Inferior parietal cortex (tissue), 1 donor: ENCODE measurements at regions not wholly inside any gene's neighbourhood (a gene's known extent, or its start where the extent isn't known, plus 50 kb on each side); places are given as distances from the start of the nearest gene placed in this dataset.

Experiments
- DNase-seq: peaks from one replicate; pipeline ENCODE4 v3.0.0-alpha.2; 2016; ENCODE audit errors: extremely low spot score

DNA sequence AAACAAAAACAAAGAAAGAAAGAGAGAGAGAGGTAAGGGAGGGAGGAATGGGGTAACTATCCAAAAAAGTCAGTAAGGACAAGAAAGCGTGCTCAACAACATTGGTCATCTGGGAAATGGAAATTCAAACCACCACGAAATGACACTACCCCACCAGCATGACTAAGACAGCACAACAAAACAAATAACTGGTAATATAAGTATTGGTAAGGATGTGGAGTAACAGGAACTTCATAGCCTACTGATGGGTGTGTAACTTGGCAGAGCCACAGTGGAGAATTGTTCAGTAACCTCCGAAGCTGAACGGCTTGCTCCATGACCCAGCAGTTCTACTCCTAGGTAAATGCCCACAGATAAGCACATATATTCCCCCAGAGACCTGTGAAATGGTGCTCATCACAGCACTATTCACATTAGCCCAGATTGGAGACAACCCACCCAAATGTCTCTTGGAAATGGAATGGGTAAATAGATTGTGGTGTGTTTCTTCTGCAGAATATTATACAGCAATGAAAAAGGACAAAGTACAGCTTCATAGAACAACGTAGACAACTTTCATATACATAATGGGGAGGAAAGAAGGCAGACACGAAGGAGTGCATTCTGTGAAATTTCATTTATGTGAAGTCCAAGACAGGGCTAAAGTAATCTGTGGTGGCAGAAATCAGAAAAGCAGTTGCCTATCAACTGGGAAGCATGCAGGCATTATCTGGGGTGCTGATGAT is 95.5 kb upstream of the ATP6AP2 start:
- DNase-seq = no peak

DNA sequence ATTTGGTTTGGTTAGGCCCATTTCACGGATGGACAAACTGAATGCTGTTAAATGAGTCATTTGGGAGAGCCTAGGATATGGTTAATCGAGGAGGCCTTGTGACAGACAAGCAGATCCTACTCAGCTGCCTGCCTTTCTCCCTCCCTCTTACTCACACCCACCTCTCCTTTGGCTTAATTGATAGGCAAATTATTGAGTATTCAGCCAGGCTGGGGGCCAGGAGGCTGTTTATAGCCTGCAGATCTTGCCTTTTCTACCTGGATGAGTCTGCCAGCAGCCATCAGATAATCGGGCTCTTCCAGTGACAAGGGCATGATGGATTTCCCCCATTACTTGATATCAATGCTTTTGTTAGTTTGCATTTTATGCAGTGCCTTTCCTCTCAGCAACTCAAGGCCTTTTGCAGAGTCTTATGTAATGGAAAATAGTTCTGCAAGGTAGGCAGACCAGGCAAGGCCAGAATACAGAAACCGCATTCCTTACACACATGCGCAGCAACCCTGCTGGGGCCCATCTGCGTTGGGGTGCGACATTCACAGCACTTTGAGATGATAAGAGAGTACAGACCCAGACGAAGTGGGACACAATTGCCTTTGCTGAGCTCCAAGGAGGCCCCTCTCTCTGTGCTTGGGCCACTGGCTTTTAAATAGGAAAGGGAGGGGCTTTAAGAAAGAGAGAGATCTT is 96.2 kb upstream of the ATP6AP2 start:
- DNase-seq = no peak

DNA sequence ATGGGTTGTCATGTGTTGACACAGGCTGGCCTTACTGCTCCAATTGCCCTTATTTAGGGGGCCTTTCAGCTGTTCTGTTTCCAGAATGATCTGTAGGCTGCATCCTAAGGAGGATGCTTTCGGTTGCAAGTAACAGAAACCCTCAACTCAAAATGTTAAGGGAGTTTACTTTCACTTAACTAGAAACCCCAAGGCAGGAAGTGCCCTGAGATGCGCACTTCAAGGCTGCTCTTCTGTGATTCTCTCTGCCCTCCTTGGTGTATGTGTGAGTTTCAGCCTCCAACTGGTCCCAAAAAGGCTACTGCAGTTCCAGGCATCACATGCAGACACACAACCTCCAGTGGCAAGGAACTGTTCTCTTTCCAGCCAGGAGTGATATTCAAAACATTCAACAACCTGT is 97.3 kb upstream of the ATP6AP2 start:
- DNase-seq = no peak

DNA sequence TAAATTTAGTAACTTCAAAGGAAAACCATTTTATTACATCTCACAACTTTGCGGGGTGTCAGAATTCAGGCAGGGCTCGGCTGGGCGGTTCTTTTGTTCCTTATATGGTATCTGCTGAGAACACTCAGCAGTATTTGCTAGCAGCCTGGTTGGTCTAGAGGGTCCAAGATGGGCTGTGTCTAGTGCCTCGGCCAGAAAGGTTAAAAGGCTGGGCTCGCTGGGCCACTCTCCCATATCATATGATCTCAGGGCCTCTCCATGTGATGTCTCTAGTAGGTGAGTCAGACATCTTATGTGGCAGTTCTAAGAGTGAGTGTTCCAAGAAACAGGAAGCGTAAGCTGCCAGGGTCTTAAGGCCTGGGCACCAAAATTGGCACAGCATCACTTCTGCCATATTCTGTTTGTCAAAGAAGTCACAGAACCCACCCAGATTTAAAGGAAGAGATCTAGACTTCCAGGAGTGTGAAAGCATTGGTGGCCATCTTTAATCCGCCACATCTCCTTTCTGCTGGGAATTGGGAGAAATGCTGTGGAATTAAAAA is 100.9 kb upstream of the ATP6AP2 start:
- no peak for DNase-seq

DNA sequence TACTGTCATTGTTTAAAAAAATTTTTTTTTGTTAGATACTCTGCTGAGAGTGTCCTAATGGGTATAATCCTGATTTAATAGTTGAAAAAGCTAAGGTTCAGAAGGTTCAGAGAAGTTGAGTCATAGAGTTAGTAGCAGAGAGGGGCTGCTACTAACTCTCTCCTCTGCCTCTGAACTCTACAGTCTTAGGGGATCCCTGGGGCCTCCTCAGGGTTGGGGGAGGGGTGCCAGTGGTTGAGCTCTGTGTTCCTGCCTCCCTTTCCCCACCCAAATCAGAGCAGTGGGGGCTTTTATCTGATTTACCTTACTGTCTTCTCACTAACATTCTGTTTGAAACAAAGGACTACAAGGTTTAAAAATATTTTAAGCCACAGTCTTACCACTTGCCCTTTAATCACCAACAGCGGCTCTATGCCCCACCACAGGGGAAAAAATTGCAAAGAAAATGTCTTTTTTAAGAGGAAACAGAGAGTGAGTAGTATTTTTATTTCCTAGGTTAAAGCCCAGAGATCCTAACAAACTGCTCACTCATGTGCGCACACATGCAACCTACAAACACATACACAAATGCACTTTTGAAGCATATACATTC is 102.2 kb upstream of the ATP6AP2 start:
- DNase-seq = no peak

DNA sequence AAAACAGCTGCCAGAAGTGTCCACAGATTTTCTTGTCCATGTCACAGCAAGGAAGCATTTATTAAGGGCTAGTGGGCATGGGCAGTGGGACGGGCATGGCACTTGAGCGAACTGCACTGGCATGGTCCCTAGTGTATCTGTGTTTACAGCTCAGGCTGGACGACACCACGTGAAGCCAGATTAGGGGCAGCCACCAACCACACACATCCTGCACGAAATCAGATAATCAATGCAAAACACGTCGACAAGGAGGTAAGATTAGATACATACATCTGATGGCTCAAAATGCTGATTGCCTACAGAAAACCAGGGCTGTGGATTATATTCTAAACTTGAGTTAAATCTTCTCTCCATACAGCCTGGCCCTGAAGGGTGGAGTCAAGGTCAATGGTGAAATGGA is 103.8 kb upstream of the ATP6AP2 start:
- DNase-seq = no peak

DNA sequence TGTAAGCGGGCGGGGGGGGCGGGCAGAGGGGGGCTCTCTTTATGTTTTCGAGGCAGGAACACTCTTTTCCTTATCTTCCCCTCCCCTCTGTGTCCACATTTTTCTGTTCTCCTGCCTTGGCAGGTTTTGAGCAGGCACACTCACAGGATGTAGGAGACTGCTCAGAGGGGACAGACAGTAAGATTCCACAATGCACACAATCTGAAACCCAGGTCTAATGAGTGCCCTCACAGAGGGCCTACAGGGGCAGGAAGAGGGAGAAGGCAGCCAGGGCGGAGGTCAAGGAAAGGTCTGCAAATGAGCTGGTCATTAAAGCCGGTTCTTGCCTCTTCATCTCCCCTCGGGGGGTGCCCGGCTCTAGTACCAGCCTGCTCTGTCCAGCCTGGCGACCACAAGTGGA is 106.1 kb upstream of the ATP6AP2 start:
- DNase-seq = no peak

DNA sequence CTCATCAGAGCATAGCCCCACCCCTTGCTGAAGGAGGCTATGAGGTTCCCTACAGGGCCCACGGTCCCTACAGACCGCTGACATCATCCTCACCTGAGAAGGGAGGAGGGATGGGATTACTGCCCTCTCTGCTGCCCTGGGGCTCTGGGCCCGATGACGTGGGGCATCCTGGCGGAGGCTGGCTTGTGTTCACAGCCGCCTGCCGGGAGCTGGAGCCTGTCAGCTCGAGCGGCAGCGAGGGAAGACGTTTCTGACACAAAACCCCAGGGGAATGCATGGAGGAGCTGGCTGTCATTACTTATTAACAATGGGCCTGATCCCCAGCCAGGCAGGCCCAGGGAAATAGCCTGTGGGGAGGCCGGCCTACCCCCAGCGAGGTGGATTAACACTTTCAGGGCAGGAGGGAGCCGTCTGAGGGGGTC is 106.6 kb upstream of the ATP6AP2 start:
- no peak for DNase-seq

DNA sequence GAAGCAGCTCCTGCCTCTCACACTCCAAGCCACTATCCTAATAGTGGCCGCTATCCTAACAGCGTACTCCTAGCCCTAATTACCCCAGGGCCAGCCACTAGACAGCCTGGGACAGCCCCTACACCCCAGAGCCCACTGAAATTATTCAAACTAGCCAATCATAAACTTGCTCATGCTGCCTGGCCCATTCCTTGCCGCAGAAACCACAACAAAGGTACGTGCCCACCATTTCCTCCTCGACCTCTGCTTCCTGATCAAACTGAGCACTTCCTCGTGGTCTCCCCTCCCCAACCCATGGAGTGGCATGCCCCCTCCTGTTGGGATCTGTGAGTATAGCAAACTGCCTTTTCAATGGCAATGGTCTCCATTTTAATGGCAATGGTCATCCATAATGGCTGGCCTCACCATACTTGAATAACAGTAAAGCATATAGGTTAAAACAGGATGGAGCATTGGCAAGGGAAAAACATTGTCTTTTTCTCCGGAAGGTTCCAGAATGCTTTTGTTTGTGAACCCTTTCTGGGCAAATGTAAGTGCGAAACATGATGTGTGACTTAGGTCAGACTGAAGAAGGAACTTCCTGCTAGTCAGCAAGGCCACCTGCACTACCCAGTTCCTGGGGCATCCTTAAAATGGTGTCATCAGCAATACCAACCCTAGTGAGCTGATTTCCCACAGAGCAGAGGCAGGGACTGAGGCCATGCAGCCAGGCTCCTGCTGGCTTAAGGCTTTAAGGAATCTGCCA is 107.1 kb upstream of the ATP6AP2 start:
- DNase-seq = no peak

DNA sequence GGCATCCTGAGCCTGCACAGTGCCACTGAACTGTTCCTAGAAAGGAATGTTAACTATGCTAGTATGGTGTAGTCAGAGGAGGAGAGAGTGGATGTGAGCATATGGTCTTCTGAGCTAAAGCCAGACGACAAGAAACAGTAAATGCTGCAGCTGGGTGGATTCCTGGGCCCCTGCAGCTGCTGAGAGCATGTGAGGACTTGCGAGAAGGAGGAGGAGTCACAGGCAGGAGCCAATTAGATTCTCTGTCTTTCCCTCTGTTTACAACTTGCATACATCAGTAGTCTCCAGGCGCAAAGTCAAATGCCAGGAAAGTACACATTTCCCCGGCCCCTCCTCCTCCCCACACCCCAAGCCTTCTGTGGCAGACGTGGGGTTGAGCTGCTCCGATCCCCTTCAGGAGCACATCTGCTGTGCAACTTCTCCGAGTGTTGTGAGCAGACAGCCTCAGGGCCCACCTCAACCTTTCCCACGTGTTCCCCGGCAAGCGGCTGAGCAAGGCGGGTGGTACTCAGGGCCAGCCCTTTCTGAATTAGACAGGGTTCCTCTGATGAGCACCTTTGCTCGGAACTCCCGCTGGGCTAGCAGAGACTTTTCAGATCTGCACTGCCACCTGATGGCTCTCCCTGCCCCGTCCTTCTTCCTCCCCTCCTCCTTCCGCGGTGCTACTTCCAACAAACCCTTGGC is 108.7 kb upstream of the ATP6AP2 start:
- DNase-seq = peak; percentile 29

DNA sequence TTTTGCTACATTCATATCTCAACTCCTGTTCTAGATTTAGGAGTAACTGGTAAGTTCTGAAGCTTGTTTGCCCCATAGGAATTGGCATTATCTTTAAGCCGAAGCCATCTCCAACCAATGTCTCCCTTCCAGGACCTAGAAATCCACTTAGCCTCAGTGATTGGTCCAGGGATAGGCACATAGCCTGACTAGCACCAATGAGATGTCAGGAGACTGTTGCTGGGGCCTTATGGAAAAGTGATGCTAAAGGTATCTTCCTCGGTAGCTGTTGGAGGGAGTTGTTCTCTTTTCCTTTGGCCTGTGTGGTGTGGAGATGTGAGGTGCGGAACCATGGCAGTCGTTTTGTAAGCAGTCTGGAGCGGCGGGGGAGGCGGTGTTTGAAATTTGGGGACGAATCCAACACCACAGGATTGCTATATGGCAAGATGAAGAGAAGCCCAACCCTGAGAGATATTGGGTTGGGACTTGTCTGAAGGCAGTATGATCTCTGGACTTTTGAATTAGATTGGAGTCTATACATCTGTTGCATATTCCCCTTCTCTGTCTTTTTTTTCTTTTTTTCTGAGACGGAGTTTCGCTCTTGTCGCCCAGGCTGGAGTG is 109.8 kb upstream of the ATP6AP2 start:
- no peak for DNase-seq

DNA sequence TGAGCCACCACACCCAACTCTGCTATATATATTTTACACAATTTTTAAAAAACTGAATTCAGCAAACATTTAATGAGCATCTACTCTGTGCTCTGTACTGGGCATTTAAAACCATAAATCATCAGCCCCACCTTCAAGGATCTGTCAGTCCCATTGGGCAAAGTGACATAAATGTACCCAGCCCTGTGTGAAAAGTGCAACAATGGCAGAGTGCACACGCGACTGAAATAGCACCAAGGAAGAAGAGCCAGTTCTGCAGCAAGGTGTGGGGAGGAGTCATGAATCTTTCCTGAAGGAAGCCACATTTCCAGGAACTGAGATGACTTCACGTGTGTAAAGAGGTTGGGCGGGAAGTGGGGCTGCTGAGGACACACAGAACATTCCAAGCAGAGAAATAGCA is 111.5 kb upstream of the ATP6AP2 start:
- no peak for DNase-seq

DNA sequence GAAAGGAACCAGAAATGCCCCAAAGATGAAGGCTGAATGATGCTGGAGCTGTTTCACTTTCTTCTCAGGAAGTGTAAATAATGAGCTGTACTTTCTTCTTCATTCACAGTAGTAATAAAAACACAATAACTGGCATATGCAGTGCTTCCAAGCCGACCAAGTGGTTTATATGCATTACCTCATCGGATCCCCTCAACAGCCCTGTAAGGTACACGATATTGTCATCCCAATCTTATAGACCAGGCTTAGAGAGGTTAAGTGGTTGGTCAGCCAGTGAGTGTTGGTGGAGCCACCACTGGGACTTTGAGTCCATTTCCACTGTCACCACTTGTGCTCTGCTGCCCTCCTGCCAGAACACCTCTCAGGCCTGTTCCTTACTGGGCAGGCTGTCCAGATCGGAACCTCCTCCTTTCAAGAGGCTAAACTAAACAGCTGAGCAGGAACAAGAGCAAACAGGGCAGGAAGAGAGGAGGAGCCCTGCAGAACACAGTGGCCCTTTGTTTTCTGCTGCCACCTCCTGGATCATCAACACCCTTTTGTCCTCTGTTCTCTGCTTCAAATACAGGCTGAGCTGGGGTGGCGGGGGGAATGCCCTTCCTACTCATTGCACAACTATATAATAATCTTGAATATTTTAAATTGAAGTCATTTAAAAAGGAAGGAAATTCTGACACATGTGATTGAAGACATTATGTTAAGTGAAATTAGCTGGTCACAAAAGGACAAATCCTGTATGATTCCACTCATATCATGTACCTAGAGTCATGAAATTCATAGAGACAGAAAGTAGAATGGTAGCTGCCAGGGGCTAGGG is 112.5 kb upstream of the ATP6AP2 start:
- peak; percentile 66 for DNase-seq

DNA sequence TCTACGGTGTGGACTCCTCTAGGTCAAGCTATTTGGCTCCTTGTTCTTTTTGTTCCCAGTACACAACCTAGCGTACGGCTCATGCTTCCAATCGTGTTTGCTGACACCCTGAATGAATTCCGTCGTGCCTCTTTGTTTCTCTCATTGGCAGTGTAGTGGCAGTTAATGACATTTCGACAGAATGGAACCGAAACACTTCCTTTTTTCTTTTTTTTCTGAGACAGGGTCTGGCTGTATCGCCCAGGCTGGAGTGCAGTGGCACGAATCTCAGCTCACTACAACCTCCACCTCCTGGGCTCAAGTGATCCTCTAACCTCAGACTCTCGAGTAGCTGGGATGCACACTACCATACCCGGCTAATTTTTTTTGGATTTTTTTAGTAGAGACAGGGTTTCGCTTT is 113.3 kb upstream of the ATP6AP2 start:
- no peak for DNase-seq

DNA sequence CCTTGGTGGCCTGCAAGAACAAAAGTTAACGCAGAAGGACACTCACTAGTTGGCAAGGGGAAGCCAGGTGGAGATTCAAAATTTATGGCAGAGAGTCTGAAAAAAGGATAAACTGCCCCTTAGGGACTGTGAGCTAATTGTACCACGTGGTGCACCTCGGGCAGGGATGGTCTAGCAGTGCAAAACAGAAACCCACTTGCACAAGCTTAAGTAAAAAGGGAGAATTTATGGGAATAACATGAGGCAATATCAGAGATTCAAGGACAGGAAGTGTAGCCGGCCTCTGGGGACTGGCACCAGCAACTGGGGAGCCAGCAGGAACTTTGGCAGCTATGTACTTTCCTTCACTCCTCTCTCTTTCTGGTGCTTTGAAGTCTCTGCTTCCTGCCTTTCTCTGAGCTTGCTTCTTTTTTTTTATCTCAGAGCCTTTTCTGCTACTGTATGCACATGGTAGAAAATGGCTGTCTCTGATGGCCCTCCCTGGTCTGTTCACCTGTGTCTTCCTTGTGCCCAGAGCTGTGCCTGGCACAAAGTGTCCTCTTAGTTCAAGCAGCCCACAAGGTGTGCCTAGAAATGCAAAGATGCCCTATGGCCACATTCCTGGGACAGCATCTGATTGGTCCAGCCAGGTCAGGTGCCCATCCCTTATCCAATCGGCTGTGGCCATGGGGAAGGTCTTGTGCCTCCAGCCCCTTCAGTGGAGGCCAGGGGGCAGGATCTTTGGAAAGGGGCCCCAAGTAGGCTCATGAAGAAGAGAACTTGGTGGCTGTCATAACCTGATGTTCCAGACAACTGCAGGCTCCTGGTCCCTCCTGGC is 114.8 kb upstream of the ATP6AP2 start:
- no peak for DNase-seq

DNA sequence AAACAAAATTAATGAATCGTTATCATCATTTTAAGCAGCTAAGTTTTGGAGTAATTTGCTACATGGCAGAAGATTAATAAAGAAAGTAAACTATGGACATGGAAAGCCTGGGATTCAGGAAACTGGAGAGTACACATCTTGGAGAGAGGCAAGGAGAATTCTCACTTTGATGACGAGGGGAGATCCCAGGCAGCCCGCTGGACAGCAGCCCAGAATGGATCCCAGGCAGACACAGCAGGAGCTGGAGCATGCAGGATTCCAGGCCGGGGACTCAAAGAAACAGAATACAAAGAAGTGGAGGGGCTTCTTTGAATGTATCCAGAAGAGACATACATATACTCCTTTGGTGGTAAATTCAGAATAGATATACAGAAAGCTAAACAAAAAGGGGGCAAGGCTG is 118.0 kb upstream of the ATP6AP2 start:
- no peak for DNase-seq

DNA sequence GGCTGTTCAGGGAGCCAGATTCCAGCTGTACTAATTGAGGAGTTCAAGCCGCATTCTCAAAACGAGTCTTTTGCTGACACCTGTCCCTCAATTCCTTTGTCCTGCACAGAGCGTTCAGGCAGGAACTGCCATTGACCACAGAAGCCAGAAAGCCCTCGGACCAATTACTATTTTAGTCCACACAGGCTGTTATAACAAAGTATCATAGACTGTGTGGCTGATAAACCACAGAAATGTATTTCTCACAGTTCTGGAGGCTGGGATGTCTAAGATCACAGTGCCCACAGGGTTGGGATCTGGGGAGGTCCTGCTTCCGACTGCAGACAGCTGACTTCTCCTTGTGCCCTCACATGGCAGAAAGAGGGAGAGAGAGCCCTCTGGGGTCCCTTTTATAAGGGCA is 119.8 kb upstream of the ATP6AP2 start:
- no peak for DNase-seq

DNA sequence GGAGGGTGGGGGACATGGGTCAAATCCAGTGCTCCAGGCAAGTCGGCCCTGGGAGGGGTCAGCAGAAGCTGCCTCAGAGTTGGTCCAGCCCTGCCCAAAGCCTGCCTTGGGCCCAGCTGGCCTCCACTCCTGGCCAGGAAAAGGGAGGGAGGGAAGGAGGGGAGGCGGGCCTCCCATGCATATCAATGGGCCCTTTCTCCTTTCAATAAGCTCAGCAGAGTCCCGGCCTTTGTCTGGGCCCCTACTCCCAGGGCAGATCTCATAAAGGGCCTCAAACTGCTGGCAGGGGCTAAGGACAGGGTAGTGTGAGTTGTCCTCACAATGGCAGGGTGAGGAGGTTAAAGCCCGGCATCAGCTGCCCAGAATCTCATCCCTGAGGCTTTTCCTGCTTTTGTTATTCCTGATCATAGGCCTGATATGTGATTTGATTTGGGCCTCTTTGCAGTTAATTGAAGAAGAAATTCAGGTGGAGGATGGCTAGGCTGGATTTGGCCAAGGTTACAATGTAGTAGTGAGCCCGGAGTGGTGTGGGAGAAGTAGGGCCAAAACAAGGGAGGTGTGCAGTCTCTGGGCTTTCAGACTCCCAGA is 121.1 kb upstream of the ATP6AP2 start:
- DNase-seq = peak; percentile 42

DNA sequence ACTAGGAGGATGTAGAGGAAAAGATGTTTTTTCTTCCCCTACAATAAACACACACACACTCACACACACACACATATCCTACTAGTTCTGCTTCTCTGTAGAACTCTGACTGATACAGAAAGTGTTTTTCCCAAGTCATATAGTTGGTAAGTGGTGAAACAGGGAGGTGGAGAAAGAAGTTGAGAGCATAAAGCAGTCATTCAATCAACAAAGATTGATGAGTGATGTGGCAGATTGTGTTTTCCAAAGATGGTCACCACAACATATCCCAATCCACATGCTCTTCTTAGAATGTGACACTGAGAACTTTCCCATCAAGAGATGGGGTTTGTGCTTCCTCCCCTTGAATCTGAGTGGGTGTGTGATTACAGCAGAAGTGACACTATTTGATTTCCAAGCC is 123.4 kb upstream of the ATP6AP2 start:
- DNase-seq = no peak
